ENCODE measurements at regions not wholly inside any gene's neighbourhood (a gene's known extent, or its start where the extent isn't known, plus 50 kb on each side); places are given as distances from the start of the nearest gene placed in this dataset.

GRCh38 chr15:67905628-67906027, 65.8 kb upstream of the RNU6-1 start:
- WGBS, 2 donors, result 97 to 99% methylated on average over 1 of the region's 1 CpG
- Histone ChIP-seq H3K27ac (ENCODE audit: low read depth in 1 of 2, low read length in 2 of 2) (no peak overlapping the region), H3K9me3 (ENCODE audit: control insufficient read depth, low read length) (no peaks in the 10 kb centered on the region), H3K4me1 (ENCODE audit: control insufficient read depth in 1 of 2, insufficient read depth in 2 of 2, low read length in 2 of 2) (peaks cover 0 to 1% of the 10 kb centered on the region in 2 donors), H3K4me3 (ENCODE audit: low read length in 2 of 2) (no peak overlapping the region), H3K36me3 (ENCODE audit: control insufficient read depth in 1 of 2, insufficient read depth in 2 of 2, low read length in 1 of 2) (no peaks in the 10 kb centered on the region), H3K27me3 (ENCODE audit: control insufficient read depth in 1 of 2, insufficient read depth in 2 of 2, low read length in 1 of 2) (no peaks in the 10 kb centered on the region)
- no peak for DNase-seq
- intact Hi-C loops (cut with DNase I), result no loop called here
- ATAC-seq (ENCODE audit: low FRiP score), result no peak

- DNase-seq (no peak), ATAC-seq (ENCODE audit: low FRiP score) (no peak)
- no peaks in the 10 kb centered on the region for H3K36me3 ChIP-seq (ENCODE audit: control insufficient read depth in 1 of 2, insufficient read depth in 2 of 2, low read length in 1 of 2)
- no peaks in the 10 kb centered on the region for H3K9me3 ChIP-seq (ENCODE audit: control insufficient read depth, low read length)
- intact Hi-C loops (cut with DNase I), result no loop called here
- no peak overlapping the region for H3K4me3 ChIP-seq (ENCODE audit: low read length in 2 of 2)
- no peak overlapping the region for H3K27ac ChIP-seq (ENCODE audit: low read depth in 1 of 2, low read length in 2 of 2)
- peaks cover 0 to 3% of the 10 kb centered on the region in 2 donors for H3K4me1 ChIP-seq (ENCODE audit: control insufficient read depth in 1 of 2, insufficient read depth in 2 of 2, low read length in 2 of 2)
- no peaks in the 10 kb centered on the region for H3K27me3 ChIP-seq (ENCODE audit: control insufficient read depth in 1 of 2, insufficient read depth in 2 of 2, low read length in 1 of 2)
These were observed 66.5 kb upstream of the RNU6-1 start for GRCh38 chr15:67906382-67906781.

DNA sequence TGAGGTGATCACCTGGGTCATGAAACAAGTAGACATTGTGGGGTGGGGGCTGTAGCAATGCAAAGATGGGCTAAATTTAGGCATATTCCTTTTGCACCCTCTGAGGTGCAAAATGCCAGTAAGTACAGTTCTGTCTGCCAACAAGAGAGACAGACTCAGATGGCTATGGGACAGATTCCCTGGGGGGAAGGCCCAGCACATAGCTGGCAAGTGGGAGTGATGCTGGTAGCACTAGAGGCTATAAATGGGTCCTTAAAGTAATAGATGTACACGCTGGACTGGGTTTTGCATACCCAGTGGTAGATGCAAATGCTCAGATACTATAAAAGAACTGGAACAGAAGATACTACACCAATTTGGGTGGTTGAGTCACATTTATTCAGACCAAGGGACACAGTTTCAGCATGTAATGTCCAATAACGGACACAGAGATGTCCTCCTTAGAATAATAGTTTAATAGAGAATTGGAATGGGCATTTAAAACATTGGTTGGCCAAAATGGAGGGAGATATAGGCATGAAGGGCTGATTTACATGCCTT, 67.4 kb upstream of the RNU6-1 start:
- Histone ChIP-seq H3K36me3 (ENCODE audit: control insufficient read depth in 1 of 2, insufficient read depth in 2 of 2, low read length in 1 of 2) (no peaks in the 10 kb centered on the region), H3K4me3 (ENCODE audit: low read length in 2 of 2) (no peak overlapping the region), H3K9me3 (ENCODE audit: control insufficient read depth, low read length) (no peaks in the 10 kb centered on the region), H3K4me1 (ENCODE audit: control insufficient read depth in 1 of 2, insufficient read depth in 2 of 2, low read length in 2 of 2) (peaks cover 0 to 4% of the 10 kb centered on the region in 2 donors), H3K27ac (ENCODE audit: low read depth in 1 of 2, low read length in 2 of 2) (no peak overlapping the region), H3K27me3 (ENCODE audit: control insufficient read depth in 1 of 2, insufficient read depth in 2 of 2, low read length in 1 of 2) (no peaks in the 10 kb centered on the region)
- ATAC-seq (ENCODE audit: low FRiP score) (no peak), DNase-seq (no peak)
- 57 to 69% methylated on average over 2 of the region's 2 CpGs for WGBS, 2 donors
- intact Hi-C loops (cut with DNase I), result no loop called here

GRCh38 chr15:67908756-67909155, 68.9 kb upstream of the RNU6-1 start:
- H3K9me3 ChIP-seq (ENCODE audit: control insufficient read depth, low read length), result no peaks in the 10 kb centered on the region
- intact Hi-C loops (cut with DNase I), result no loop called here
- H3K36me3 ChIP-seq (ENCODE audit: control insufficient read depth in 1 of 2, insufficient read depth in 2 of 2, low read length in 1 of 2), result no peaks in the 10 kb centered on the region
- no peaks in the 10 kb centered on the region for H3K27me3 ChIP-seq (ENCODE audit: control insufficient read depth in 1 of 2, insufficient read depth in 2 of 2, low read length in 1 of 2)
- 82 to 85% methylated on average over 2 of the region's 2 CpGs for WGBS, 2 donors
- DNase-seq (no peak), ATAC-seq (ENCODE audit: low FRiP score) (no peak)
- peaks cover under 1 to 4% of the 10 kb centered on the region in 2 donors for H3K4me1 ChIP-seq (ENCODE audit: control insufficient read depth in 1 of 2, insufficient read depth in 2 of 2, low read length in 2 of 2)
- H3K4me3 ChIP-seq (ENCODE audit: low read length in 2 of 2), result no peak overlapping the region
- no peak overlapping the region for H3K27ac ChIP-seq (ENCODE audit: low read depth in 1 of 2, low read length in 2 of 2)

GRCh38 chr15:67911727-67912126, 71.9 kb upstream of the RNU6-1 start:
- ATAC-seq (ENCODE audit: low FRiP score), result no peak

DNA sequence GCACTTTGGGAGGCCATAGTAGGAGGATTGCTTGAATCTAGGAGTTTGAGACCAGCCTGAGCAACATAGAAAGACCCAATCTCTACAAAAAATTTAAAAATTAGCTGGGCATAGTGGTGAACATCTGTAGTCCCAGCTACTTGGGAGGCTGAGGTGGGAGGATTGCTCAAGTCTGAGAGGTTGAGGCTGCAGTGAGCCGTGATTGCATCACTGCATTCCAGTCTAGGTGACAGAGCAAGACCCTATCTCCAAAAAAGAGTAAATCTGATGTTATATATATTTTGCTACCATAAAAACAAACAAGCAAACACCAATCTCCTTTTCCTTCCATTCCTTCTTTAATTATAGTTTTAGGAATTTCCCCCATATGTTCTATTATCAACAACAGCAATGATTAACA, 74.2 kb upstream of the RNU6-1 start:
- Histone ChIP-seq H3K9me3 (ENCODE audit: control insufficient read depth, low read length) (no peaks in the 10 kb centered on the region), H3K4me1 (ENCODE audit: control insufficient read depth in 1 of 2, insufficient read depth in 2 of 2, low read length in 2 of 2) (peaks cover 10 to 12% of the 10 kb centered on the region in 2 donors), H3K36me3 (ENCODE audit: control insufficient read depth in 1 of 2, insufficient read depth in 2 of 2, low read length in 1 of 2) (no peaks in the 10 kb centered on the region), H3K4me3 (ENCODE audit: low read length in 2 of 2) (no peak overlapping the region), H3K27me3 (ENCODE audit: control insufficient read depth in 1 of 2, insufficient read depth in 2 of 2, low read length in 1 of 2) (no peaks in the 10 kb centered on the region), H3K27ac (ENCODE audit: low read depth in 1 of 2, low read length in 2 of 2) (peak overlapping the region in 1 of 2 donors; percentile 38)
- ATAC-seq (ENCODE audit: low FRiP score) (no peak), DNase-seq (no peak)
- intact Hi-C loops (cut with DNase I), result loop anchor here in 1 of 2 donors (5.0 kb wide), 1 partner anchor 52 kb away; no protein-coding TSS in a partner anchor
- 82 to 86% methylated on average over 1 of the region's 1 CpG for WGBS, 2 donors

More at GRCh38 chr15:67911727-67912126, 71.9 kb upstream of the RNU6-1 start:
- no peak overlapping the region for H3K27ac ChIP-seq (ENCODE audit: low read depth in 1 of 2, low read length in 2 of 2)
- no peak for DNase-seq
- no peaks in the 10 kb centered on the region for H3K9me3 ChIP-seq (ENCODE audit: control insufficient read depth, low read length)
- intact Hi-C loops (cut with DNase I), result loop anchor here in 1 of 2 donors (5.0 kb wide), 1 partner anchor 49 kb away; no protein-coding TSS in a partner anchor
- H3K4me1 ChIP-seq (ENCODE audit: control insufficient read depth in 1 of 2, insufficient read depth in 2 of 2, low read length in 2 of 2), result peaks cover 6 to 9% of the 10 kb centered on the region in 2 donors
- H3K4me3 ChIP-seq (ENCODE audit: low read length in 2 of 2), result no peak overlapping the region
- WGBS, 2 donors, result 0% methylated on average over 1 of the region's 1 CpG
- no peaks in the 10 kb centered on the region for H3K36me3 ChIP-seq (ENCODE audit: control insufficient read depth in 1 of 2, insufficient read depth in 2 of 2, low read length in 1 of 2)
- no peaks in the 10 kb centered on the region for H3K27me3 ChIP-seq (ENCODE audit: control insufficient read depth in 1 of 2, insufficient read depth in 2 of 2, low read length in 1 of 2)

DNA sequence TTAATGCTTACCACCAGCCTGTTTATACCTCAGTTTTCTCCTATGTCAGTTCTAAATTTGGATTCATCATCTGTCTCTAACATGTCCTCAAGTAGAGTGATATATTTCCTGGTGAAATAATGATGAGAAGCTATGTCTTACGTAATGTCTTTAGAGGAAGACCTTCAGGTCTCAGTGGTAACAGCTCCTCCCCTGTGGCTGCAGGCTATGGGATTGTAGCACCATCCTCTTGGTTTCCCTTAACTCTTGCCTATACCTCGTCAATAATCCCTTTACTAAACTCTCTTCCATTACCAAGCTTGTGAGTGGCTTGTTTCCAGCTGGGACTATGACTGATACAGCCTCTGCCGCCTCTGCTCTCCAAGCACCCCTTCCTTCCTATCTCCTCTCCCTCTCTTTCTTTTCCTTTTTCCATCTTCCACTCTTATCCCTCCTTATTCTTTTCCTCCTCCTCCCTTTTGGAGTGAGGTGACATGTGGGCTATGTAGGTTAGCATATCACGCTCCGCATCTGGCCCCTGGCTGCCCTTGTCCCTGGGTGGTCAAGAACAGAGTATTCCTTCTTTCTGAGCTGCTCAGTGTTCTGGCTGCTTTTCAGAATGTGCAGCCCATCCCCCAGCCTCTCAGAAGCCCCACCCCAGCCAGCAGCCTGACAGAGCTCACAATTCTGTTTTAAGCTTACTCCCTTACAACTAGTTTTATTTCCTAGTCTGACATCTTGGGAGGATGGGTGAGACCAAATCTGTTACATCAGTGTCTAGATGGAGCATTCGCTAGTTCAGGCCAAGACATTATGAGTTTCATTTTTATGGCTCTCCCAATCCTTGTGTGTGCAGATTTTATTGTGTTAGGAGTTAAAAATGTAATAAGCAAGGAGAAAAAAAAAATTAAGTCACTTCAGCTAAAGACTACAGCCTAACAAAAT, 75.0 kb upstream of the RNU6-1 start:
- Histone ChIP-seq H3K9me3 (ENCODE audit: control insufficient read depth, low read length) (no peaks in the 10 kb centered on the region), H3K4me1 (ENCODE audit: control insufficient read depth in 1 of 2, insufficient read depth in 2 of 2, low read length in 2 of 2) (peaks cover 10 to 12% of the 10 kb centered on the region in 2 donors), H3K36me3 (ENCODE audit: control insufficient read depth in 1 of 2, insufficient read depth in 2 of 2, low read length in 1 of 2) (no peaks in the 10 kb centered on the region), H3K27ac (ENCODE audit: low read depth in 1 of 2, low read length in 2 of 2) (peak overlapping the region; percentile 61 to 72), H3K4me3 (ENCODE audit: low read length in 2 of 2) (no peak overlapping the region), H3K27me3 (ENCODE audit: control insufficient read depth in 1 of 2, insufficient read depth in 2 of 2, low read length in 1 of 2) (no peaks in the 10 kb centered on the region)
- WGBS, 2 donors, result 4 to 5% methylated on average over 6 of the region's 6 CpGs
- ATAC-seq (ENCODE audit: low FRiP score) (peak; percentile 76), DNase-seq (peak; percentile 77 to 81)
- intact Hi-C loops (cut with DNase I), result loop anchor here in 1 of 2 donors (5.0 kb wide), 2 partner anchors 52 to 53 kb away; no protein-coding TSS in a partner anchor

DNA sequence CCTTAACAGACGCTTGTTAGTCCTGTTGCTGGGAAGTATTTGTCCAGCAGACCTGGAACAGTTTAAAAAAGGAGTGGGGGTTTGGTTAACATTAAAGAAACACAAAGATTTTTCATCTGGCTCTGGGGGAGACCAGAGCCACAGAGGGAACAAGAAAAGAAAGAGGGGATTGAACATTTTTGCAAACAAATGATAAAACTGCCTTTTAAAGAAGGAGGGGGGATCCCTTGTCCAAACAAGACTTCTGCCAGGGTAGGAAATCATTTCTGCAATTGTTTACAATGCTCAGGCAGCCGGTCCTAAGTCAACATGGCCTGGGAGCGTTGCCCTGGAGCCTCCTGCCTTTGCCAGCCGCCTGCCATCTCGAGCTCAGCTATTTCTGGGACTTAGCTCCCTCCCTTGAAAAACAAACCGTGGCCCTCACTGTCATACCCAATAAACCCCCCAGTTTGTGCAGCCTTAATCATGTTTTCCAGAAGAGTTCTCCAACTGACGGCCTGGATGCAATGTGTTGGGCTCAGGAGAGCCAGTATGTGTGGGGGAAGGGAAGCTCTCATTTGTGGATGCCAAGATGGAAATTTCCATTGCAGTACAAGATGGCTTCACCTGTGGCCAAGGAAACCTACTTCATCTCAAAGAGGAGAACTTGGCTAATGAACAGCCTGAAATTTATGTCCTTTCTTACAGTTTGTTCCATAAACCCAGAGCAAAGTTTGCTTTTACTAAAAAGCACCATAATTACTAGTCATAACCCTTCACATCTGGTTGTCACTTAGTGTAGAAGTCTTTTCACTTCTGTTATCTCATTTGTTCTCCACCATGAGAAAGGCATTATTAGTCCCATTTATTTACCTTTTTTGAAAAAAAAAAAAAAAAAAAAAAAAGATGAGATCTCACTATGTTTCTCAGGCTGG, 75.9 kb upstream of the RNU6-1 start:
- intact Hi-C loops (cut with DNase I), result loop anchor here in 1 of 2 donors (5.0 kb wide), 1 partner anchor 52 kb away; no protein-coding TSS in a partner anchor
- H3K27me3 ChIP-seq (ENCODE audit: control insufficient read depth in 1 of 2, insufficient read depth in 2 of 2, low read length in 1 of 2), result no peaks in the 10 kb centered on the region
- H3K4me1 ChIP-seq (ENCODE audit: control insufficient read depth in 1 of 2, insufficient read depth in 2 of 2, low read length in 2 of 2), result peaks cover 10 to 12% of the 10 kb centered on the region in 2 donors
- ATAC-seq (ENCODE audit: low FRiP score), result peak; percentile 86
- H3K36me3 ChIP-seq (ENCODE audit: control insufficient read depth in 1 of 2, insufficient read depth in 2 of 2, low read length in 1 of 2), result no peaks in the 10 kb centered on the region
- H3K9me3 ChIP-seq (ENCODE audit: control insufficient read depth, low read length), result no peaks in the 10 kb centered on the region
- peak overlapping the region; percentile 85 to 86 for H3K27ac ChIP-seq (ENCODE audit: low read depth in 1 of 2, low read length in 2 of 2)
- H3K4me3 ChIP-seq (ENCODE audit: low read length in 2 of 2), result no peak overlapping the region
- peak; percentile 84 to 87 for DNase-seq
- 3 to 6% methylated on average over 7 of the region's 7 CpGs for WGBS, 2 donors

Measured in aorta (tissue), 5 donors.